Small intestine (tissue), 7 donors: ENCODE measurements at regions not wholly inside any gene's neighbourhood (a gene's known extent, or its start where the extent isn't known, plus 50 kb on each side); places are given as distances from the start of the nearest gene placed in this dataset.

Source experiments
- DNase-seq, 2 donors: peaks; one replicate each; pipeline versions ENCODE4 v3.0.0 to v3.0.0-alpha.2; 2013
- FAIRE-seq: peaks from 2 replicates; lab custom pipeline; 2012; peaks lifted over from hg19 to GRCh38; lab: Jason Lieb, UNC
- H3K27ac ChIP-seq, 3 donors: one replicate each; pipeline ENCODE4 v1.5.1; 2013; ENCODE audit warnings: low read length in 2 of 3, mild to moderate bottlenecking in 2 of 3, control low read depth in 1 of 3, inconsistent platforms in 1 of 3, low read depth in 1 of 3, moderate library complexity in 1 of 3
- H3K27me3 ChIP-seq, 3 donors: one replicate each; pipeline ENCODE4 v1.6.1; 2013; ENCODE audit warnings: low read length in 3 of 3, inconsistent platforms in 1 of 3; ENCODE audit not compliant: control insufficient read depth in 3 of 3, insufficient read depth in 3 of 3
- H3K36me3 ChIP-seq, 3 donors: one replicate each; pipeline ENCODE4 v1.6.1; 2013; ENCODE audit warnings: low read length in 3 of 3, inconsistent platforms in 1 of 3, low read depth in 1 of 3, mild to moderate bottlenecking in 1 of 3, moderate library complexity in 1 of 3; ENCODE audit not compliant: control insufficient read depth in 3 of 3, insufficient read depth in 2 of 3
- H3K4me1 ChIP-seq, 3 donors: one replicate each; pipeline ENCODE4 v1.6.1; 2013; ENCODE audit warnings: low read length in 2 of 3, inconsistent platforms in 1 of 3, low read depth in 1 of 3, mild to moderate bottlenecking in 1 of 3, moderate library complexity in 1 of 3; ENCODE audit not compliant: control insufficient read depth in 3 of 3, insufficient read depth in 2 of 3
- H3K4me3 ChIP-seq, 3 donors: one replicate each; pipeline ENCODE4 v1.5.1; 2013; ENCODE audit warnings: low read length in 3 of 3, control low read depth in 1 of 3, inconsistent platforms in 1 of 3, low read depth in 1 of 3, mild to moderate bottlenecking in 1 of 3, moderate library complexity in 1 of 3
- H3K9me3 ChIP-seq, 2 donors: one replicate each; pipeline ENCODE4 v1.6.1; 2013; ENCODE audit warnings: low read depth in 1 of 2, low read length in 1 of 2; ENCODE audit not compliant: control insufficient read depth in 2 of 2, insufficient read depth in 1 of 2
- WGBS, 3 donors: extraction: QIAGEN DNeasy Blood & Tissue Kit; methylation state at CpG; one replicate each; pipeline ENCODE4 v1.1.7; 2013; 5-methylcytosine and 5-hydroxymethylcytosine counted together
- donor health status: healthy with polysubstance abuse.
- donor health status: control.
- donor health status: control.
- donor health status: Bipolar disorder and iron deficiency.
- donor health status: healthy.

DNA sequence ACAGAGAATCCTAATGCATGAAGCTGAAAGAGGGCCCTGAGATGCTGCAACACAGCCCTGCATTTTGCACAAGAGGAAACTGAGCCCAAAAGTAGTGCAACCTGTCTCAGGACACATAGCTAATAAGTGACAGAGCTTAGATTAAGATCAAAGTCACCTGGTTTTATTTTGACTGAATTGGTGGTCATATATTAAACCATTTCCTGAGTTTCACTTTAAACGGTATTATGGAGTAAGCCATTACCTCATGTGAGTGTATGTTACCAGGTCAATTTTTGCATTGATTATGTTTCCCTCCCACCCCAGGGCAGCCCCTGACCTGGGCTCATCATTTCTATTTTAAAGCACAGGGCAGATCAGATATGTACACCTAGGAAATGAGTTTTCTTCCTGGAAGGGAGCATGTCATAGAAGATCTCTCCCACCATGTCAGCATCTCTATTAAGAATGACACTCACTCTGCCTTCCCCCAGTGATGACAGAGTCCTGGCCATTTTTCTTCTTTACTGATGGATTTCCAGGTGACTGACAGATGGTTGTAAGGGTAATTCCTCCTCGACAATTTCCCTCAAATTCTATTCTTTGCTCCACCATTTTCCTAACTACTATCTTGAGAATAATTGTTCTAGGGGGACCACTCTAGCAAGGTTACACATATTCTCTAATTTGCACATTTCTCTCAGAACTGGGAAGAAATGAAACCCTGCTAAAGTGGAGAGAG is 441.3 kb upstream of the SLC14A2 start:
- no peak for FAIRE-seq
- H3K9me3 ChIP-seq: no peaks in the 10 kb centered on the region
- WGBS, 3 donors: 40 to 52% (median 42%) methylated on average over 2 of the region's 2 CpGs
- H3K4me3 ChIP-seq: no peak overlapping the region
- H3K27ac ChIP-seq: no peak overlapping the region
- no peaks in the 10 kb centered on the region for H3K27me3 ChIP-seq
- H3K4me1 ChIP-seq: peaks cover 0 to 7% (median 7%) of the 10 kb centered on the region in 3 donors
- H3K36me3 ChIP-seq: no peaks in the 10 kb centered on the region
- DNase-seq: peak; percentile 21 to 34

DNA sequence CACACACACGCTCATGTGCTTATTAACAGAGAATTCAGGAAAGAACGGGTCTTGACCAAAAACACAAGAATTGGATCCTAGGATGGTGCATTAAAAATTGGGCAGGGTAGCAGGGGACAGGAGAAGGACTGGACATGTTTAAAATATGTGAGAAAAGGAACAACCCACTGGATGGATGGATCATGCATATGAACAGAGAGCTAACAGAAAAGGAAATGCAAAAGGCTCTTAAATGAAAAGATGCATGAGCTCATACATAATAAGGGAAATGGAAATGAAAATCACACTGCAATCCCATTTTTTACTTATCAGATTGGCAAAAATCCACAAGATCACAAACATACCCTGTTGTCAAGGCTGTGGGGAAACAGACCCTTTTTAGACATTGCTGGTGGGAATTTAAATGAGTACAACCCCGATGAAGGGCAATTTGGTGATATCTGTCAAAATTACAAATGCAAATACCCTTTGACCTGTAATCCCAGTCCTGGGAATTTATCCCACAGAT is 440.6 kb upstream of the SLC14A2 start:
- H3K27ac ChIP-seq: no peak overlapping the region
- no peak overlapping the region for H3K4me3 ChIP-seq
- 58 to 72% (median 70%) methylated on average over 3 of the region's 3 CpGs for WGBS, 3 donors
- FAIRE-seq (no peak), DNase-seq (no peak)
- peaks cover 0 to 7% (median 7%) of the 10 kb centered on the region in 3 donors for H3K4me1 ChIP-seq
- H3K36me3 ChIP-seq: no peaks in the 10 kb centered on the region
- no peaks in the 10 kb centered on the region for H3K27me3 ChIP-seq
- no peaks in the 10 kb centered on the region for H3K9me3 ChIP-seq

DNA sequence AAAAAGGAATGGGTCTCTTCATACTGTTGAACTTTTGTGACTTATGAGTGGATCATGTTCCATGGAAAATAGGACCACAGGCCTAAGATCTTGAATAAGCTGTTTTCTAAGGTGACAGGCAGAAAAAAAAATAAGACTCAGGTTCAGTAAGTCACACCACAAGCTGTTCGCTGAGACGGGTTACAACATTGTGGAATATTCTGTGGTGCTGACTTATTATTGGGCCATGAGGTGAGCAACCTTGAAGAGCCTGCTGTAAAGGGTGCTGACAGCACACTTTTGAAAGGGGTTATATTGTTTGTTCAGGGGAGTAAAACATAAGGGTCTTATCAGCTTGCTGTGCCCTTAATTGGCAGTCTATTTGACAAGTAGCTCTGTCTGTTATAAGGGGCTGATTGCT is 439.8 kb upstream of the SLC14A2 start:
- FAIRE-seq (no peak), DNase-seq (peak in 1 of 2 donors; percentile 62)
- no peaks in the 10 kb centered on the region for H3K36me3 ChIP-seq
- H3K27ac ChIP-seq: peak overlapping the region in 1 of 3 donors; percentile 15
- peaks cover 0 to 7% (median 7%) of the 10 kb centered on the region in 3 donors for H3K4me1 ChIP-seq
- no peaks in the 10 kb centered on the region for H3K9me3 ChIP-seq
- no peak overlapping the region for H3K4me3 ChIP-seq
- WGBS, 3 donors: 88 to 96% (median 88%) methylated on average over 2 of the region's 2 CpGs
- no peaks in the 10 kb centered on the region for H3K27me3 ChIP-seq

DNA sequence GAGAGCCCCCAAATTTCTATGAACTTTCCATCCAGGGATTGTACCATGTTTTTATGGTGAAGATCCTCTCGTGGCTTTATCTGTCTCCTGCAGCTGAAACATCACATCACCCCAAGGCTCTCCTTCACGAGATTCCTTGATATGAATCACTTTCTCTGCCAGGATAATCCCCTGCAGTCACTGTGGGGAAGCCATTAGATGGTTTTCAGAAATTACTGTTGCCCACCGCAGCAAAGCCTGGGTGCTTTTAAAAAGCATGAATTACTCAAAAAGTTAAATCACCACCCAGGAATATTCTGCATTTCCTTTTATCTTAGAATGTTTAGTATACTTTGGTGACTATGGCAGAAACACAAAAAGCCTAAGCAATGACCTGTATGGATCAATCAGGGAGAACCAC is 428.4 kb upstream of the SLC14A2 start:
- DNase-seq: no peak
- no peak overlapping the region for H3K27ac ChIP-seq
- no peak overlapping the region for H3K4me3 ChIP-seq
- no peaks in the 10 kb centered on the region for H3K27me3 ChIP-seq
- no peaks in the 10 kb centered on the region for H3K9me3 ChIP-seq
- no peaks in the 10 kb centered on the region for H3K36me3 ChIP-seq
- no peak for FAIRE-seq
- H3K4me1 ChIP-seq: no peaks in the 10 kb centered on the region
- WGBS, 3 donors: 62 to 75% (median 74%) methylated on average over 3 of the region's 3 CpGs

DNA sequence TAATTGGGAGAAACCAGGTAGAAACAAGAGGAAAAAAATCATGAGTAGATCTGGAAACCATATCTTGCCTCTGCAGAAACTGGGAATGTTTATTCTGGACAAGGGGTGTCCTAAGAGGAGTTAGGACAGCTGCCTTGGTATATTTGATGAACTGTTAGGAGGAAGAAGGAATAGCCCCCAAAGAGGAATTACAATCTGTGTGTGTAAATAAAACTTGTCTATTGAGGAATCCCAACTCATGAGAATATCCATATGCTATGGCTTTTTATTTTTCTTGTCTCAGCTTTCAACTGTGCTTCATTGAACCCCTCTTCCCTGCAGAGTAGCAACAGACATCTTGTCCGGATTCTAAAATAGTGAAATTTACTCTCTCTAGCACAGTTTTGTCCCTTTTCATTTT is 423.5 kb upstream of the SLC14A2 start:
- 88 to 100% (median 92%) methylated on average over 1 of the region's 1 CpG for WGBS, 3 donors
- no peaks in the 10 kb centered on the region for H3K4me1 ChIP-seq
- no peaks in the 10 kb centered on the region for H3K9me3 ChIP-seq
- no peaks in the 10 kb centered on the region for H3K27me3 ChIP-seq
- H3K4me3 ChIP-seq: no peak overlapping the region
- DNase-seq (no peak), FAIRE-seq (no peak)
- H3K36me3 ChIP-seq: no peaks in the 10 kb centered on the region
- H3K27ac ChIP-seq: no peak overlapping the region

DNA sequence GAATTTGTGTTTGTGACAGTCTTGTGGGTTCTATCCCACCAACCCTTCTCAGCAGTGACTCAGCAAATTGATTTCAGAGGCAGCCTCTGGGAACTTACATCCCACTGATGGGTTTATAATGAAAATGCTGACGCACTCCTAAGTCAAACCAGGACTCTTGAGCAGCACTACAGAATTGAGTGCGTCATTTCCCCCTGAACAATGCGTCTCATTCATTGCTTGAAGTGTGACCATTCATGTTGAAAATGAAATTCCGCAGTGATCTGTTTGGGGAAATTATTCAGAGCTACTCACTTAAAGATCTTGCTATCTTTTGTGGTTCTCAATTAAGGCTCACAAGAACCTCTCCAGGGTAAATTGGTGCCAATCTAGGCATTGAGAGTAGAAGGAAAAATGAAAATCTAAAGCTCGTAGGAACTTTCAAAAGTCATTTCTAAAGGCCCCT is 417.7 kb upstream of the SLC14A2 start:
- H3K4me3 ChIP-seq: no peak overlapping the region
- no peak for FAIRE-seq
- H3K27ac ChIP-seq: no peak overlapping the region
- no peak for DNase-seq
- no peaks in the 10 kb centered on the region for H3K27me3 ChIP-seq
- H3K4me1 ChIP-seq: peaks cover 0 to 3% (median 0%) of the 10 kb centered on the region in 3 donors
- 69 to 92% (median 77%) methylated on average over 5 of the region's 5 CpGs for WGBS, 3 donors
- H3K9me3 ChIP-seq: peaks cover 0 to 2% of the 10 kb centered on the region in 2 donors
- no peaks in the 10 kb centered on the region for H3K36me3 ChIP-seq

DNA sequence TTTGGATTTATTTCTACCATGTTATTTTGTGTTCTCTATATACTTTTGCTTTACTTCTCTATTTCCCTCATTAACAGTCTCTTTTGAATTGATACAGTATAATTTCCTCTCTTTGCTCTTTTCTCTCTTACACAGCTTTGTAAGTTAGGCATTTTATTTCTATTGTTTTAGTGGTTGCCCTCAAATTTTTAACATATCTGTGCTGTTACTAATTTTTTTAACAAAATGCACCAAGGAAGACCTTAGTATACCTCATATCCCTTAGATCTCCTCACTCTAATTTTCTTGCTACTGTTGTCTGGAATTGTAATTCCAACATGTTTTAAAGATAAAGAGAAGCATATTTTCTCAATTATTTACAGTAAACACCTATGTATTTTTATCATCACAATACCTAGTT is 416.8 kb upstream of the SLC14A2 start:
- H3K36me3 ChIP-seq: no peaks in the 10 kb centered on the region
- peaks cover 0 to 3% (median 0%) of the 10 kb centered on the region in 3 donors for H3K4me1 ChIP-seq
- H3K9me3 ChIP-seq: peaks cover 0 to 2% of the 10 kb centered on the region in 2 donors
- H3K27ac ChIP-seq: no peak overlapping the region
- no peak overlapping the region for H3K4me3 ChIP-seq
- no peaks in the 10 kb centered on the region for H3K27me3 ChIP-seq
- no peak for FAIRE-seq
- DNase-seq: no peak

DNA sequence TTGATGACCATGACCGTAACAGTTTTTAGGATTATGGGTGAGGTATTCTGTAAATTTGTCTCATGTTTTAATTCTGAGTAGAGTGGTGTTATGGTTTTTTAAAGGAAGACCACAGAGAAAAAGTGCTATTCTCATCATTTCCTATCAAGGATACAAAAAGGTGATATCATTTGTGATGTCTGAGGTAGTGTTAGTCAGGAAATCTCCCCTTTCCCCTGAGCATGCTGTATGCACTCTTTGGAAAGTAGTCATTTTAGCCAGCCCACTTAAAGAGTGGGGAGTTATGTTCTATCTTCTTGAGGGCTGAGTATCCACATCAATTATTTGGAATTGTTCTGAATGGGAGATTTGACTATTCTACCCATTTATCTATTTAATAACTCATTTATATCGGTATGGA is 414.2 kb upstream of the SLC14A2 start:
- no peaks in the 10 kb centered on the region for H3K36me3 ChIP-seq
- H3K9me3 ChIP-seq: peaks cover 0 to 2% of the 10 kb centered on the region in 2 donors
- H3K4me3 ChIP-seq: no peak overlapping the region
- H3K27me3 ChIP-seq: no peaks in the 10 kb centered on the region
- 89 to 93% (median 93%) methylated on average over 2 of the region's 2 CpGs for WGBS, 3 donors
- no peak overlapping the region for H3K27ac ChIP-seq
- peaks cover 0 to 3% (median 0%) of the 10 kb centered on the region in 3 donors for H3K4me1 ChIP-seq
- DNase-seq: no peak
- FAIRE-seq: no peak
